Stimulated activated CD4-positive, alpha-beta T cell treated with anti-CD3 and anti-CD28 coated beads, Interleukin-2, amount 100 ng/mL, for 24 hours (primary cell): ENCODE measurements at regions not wholly inside any gene's neighbourhood (a gene's known extent, or its start where the extent isn't known, plus 50 kb on each side); places are given as distances from the start of the nearest gene placed in this dataset.
"Not testable (repeated sequence)": the region's sequence is repeated elsewhere in the genome, so short reads cannot be mapped to it uniquely, and the experiment has no call there.

Experiments used
- DNase-seq, 2 donors: peaks; one replicate each; pipeline ENCODE4 v3.0.0-alpha.2; 2020

GRCh38 chr3:88412346-88412745 is 262.6 kb downstream of the C3orf38 start:
- DNase-seq: no peak

DNA sequence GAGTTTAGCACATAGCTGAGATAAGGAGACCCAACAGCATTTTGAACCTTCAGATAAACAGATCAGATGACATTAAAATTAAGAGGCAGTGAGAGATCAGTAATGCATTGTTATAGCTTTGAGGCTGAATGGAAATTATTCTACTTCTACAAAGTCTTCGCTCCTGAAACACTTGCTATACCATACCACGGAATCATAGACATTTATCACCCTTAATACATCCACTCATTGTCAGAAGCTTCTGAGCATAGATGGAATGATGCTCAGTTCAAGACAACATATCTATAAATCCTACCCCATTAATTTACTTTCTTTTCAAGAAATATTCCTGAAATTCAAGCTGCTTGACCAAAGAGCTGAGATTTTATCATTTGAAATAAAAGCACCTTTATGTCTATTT is 266.7 kb downstream of the C3orf38 start:
- no peak for DNase-seq

DNA sequence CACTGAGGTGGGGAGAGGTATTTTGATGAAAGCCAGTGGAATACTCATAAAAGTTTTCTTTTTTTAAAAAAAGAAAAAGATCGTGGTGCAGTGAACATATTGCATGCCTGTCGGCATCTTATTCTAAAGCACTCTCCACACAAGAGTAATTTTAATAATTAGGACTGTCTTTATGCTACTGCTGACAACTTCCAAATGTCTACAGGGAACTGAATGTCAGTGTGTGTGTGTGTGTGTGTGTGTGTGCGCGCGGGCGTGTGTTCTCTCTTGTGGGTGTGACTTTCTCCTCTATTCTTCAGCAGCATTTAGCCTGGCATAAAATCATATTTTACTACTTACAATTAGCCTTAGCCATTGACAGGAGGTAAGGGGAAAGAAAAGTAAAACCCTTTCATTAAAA is 268.5 kb downstream of the C3orf38 start:
- no peak for DNase-seq

GRCh38 chr3:88433568-88433967 is 283.8 kb downstream of the C3orf38 start:
- DNase-seq: no peak

- no peak for DNase-seq
Observed at GRCh38 chr3:88434001-88434400, 284.2 kb downstream of the C3orf38 start.

DNA sequence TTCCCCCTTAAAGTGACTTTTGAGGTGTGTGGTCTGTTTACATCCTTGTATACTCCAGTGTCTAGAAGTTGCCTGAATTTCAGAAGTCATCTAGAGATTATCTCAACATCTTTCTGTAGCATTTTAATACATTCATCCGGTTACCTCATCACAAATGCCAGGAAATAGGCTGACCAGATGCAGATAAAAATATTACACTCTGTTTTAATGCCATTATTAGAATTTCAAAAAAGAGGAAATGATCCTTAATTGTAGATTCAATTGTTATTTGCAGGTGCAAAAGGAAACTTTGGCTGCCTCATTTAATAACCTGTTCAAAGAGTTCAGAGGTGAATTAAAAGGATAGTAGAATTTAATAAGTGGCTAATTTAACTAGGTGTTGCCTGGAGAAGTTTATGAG is 290.9 kb downstream of the C3orf38 start:
- DNase-seq: no peak

DNA sequence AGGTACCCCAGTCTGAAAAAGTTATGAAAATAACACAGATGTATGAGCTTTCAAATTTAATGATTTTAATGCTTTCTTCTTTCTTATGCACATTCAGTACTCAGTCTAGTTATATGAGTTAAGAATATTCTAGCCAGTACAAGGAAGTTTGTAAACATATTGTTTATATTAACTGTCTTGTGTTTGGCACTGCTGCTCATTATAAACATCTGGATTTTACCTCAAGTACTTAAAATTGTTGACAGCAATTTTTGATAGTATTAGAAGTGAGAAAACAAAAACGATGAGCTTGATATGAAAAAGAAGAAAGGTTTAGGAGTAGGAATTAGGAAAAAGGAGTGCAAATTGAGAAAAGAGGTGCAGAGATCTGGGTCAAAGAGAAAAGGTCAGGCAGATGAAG is 293.3 kb downstream of the C3orf38 start:
- DNase-seq: no peak

GRCh38 chr3:88444251-88444650 is 294.5 kb downstream of the C3orf38 start:
- DNase-seq: no peak

GRCh38 chr3:88452228-88452627 is 302.5 kb downstream of the C3orf38 start:
- DNase-seq: no peak

- no peak for DNase-seq
Observed at GRCh38 chr3:88460369-88460768, 310.6 kb downstream of the C3orf38 start.

GRCh38 chr3:88462230-88462629 is 312.5 kb downstream of the C3orf38 start:
- DNase-seq: no peak

GRCh38 chr3:88467191-88467590 is 317.4 kb downstream of the C3orf38 start:
- no peak for DNase-seq

DNA sequence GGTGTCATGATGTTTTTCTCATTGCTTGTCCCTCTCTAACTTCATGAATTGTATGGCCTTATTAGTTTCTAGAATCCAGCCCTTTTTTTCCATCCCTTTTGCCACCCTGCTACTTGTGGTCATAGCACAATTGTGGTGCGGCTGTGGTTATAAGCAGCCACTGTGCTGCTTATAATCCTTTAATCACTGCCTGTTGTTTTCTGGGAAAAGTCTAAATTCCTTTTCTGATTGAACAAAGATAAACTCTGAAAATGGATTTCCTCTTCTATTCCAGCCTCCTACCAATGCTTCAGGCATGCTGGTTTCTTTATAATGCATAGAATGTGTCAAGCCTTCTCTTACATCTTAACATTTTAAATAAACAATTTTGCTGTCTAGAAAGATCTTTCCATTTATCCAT is 319.5 kb downstream of the C3orf38 start:
- no peak for DNase-seq

DNA sequence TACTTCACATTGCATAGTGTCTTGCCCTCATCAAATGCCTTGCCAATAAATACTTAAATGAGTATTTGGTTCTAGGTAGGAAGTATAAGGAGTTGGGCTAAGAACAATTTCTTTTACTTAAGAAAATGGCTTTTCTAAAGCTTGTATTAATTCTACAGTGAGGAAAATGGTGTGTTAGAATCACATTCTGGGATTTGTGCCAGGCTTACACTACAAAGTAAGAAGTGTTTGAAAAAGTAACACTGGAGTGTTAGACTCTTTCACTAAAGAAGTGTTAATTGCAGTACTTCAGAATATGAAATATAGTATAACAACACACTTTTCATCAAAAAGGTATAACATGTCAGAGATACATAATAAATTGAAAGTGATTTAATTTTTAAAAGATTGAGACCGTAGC is 328.7 kb downstream of the C3orf38 start:
- no peak for DNase-seq

GRCh38 chr3:88480822-88481221 is 331.1 kb downstream of the C3orf38 start:
- no peak for DNase-seq

DNA sequence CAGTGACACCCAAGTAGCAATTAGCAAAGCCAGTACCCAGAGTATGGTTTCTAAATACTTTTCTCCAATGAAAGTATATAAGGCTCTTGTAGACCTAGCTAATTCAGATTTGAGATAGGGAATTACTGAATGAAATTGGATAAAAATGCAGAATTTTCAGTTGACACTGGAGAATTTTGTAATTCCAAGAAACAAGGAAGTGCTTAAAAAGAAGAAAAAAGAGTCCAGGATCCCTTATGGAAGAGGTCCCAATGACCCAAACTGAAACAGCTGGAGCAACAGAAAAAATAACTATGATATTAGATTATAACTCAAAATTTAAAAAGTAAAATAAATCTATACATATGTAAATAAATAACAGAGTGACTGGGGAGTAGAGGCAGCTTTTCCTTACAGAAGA is 335.2 kb downstream of the C3orf38 start:
- no peak for DNase-seq

DNA sequence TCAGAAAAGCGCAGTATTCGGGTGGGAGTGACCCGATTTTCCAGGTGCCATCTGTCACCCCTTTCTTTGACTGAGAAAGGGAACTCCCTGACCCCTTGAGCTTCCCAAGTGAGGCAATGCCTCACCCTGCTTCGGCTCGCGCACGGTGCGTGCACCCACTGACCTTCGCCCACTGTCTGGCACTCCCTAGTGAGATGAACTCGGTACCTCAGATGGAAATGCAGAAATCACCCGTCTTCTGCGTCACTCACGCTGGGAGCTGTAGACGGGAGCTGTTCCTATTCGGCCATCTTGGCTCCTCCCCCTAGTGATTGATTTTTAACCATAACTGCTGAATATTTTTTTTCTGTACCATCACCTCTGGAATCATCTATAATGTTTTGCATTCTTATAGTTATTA is 359.1 kb downstream of the C3orf38 start:
- DNase-seq: not testable (repeated sequence)

DNA sequence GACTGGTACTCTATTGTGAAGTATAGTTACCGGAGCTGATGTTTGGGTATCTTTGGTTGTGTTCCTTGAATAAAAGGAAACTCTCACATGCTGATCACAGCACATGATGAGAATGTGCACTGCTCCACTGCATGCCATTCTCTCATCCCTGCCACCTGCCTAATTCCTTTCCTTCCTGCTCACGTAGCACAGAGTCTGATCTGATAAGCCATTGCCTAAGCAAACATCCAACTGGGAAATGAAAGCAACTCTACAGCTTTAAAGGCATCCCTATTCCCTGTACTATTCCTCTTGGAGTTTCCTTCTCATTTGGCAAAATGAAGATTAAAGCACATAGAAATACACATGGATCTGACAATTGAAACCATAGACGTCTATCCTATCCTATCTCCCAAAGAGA is 359.8 kb downstream of the C3orf38 start:
- DNase-seq: no peak

DNA sequence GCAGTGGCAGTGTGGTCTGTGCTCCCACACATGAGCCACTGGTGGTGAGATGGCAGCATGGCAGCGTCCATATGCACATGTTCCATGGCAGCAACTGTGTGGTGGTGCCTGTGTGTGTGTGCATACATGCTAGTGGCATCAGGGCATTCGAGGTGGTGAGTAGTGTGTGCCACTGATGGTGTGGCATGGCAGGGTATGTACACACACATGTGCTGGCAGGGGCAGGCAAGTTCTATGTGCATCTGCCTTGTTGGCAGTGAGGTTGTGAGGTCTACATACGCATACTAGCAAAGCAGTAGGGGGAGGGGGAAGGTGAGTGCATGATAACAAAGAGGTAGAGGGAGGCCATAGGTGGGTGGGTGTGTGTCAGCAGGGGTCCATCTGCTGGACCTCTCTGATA is 378.7 kb downstream of the C3orf38 start:
- DNase-seq: no peak

- no peak for DNase-seq
Observed at GRCh38 chr3:88534534-88534933, 384.8 kb downstream of the C3orf38 start.

DNA sequence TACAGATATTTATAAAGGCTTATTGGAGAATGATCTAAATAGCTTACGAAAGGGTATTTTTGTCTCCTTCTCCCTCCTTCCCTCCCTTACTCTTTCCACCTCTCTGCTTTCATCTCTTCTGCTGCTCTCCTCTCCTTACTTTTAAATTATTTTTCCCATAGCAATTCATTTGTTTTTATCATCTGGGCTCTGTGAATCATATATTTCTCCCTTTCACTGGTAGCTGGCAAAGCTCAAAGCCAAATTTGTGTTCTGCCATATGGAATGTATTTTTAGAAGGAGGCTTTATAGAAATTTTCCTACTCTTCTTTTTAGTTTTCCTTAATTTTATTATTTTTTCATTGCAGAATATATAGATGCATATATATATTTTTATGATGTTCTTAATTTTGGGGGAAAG is 385.8 kb downstream of the C3orf38 start:
- no peak for DNase-seq

- no peak for DNase-seq
Observed at GRCh38 chr3:88542916-88543315, 393.2 kb downstream of the C3orf38 start.

- no peak for DNase-seq
Observed at GRCh38 chr3:88572450-88572849, 422.7 kb downstream of the C3orf38 start.

DNA sequence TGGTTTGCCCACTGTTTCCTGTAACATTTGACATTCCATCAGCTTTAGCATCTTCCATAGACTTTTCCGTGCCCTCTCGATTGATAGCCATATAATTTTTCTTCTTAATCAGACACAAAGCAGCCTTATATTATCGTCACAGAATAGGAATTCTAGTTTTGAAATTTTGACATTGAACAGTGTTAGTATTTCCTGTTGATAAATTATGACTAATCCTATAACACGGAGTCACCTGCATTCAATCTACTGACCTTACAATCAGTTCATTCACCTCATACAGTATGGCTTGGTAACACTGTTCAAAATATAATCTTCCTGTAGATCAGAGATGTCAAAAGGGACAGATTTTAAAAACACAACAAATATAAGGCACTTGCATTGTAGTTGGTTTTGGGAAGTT is 423.7 kb downstream of the C3orf38 start:
- DNase-seq: no peak

DNA sequence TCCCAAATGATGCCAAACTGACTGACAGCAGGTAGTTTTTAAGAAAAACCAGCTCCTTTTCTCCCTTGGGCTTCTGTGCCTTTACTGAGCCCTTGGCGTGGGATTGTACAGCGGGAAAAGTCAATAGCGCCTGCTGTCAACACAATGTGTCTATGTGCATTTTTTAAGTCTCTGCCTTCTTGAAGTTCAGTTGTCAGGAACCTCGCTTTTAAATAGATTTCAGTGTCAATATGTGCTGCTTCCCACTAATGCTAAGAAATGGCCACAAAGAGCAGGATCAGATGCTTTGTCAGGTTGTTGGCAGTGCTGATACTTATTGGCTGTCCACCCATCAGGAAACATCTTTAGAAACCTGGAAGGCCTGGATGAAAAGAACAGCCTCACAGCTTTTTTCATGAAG is 424.4 kb downstream of the C3orf38 start:
- no peak for DNase-seq

DNA sequence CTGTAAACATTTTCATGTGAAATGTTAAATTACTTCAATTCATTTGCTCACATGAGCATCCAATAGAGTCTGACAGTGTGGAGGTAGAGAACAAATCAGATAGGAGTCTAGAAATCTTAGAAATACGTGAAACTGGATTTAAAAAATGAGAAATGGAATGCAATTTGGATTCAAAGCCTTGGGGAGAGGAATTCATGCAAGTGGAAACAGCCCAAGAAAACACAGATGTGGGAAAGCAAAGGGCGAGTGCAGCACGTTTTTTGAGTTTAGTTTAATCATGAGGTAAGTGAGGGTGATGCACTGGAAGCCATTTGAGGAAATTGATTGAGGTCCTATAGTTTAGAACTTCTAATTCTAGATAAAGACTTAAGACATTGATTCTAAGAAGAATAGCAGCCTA is 434.7 kb downstream of the C3orf38 start:
- no peak for DNase-seq
